ENCODE measurements at regions not wholly inside any gene's neighbourhood (a gene's known extent, or its start where the extent isn't known, plus 50 kb on each side); places are given as distances from the start of the nearest gene placed in this dataset.

DNA sequence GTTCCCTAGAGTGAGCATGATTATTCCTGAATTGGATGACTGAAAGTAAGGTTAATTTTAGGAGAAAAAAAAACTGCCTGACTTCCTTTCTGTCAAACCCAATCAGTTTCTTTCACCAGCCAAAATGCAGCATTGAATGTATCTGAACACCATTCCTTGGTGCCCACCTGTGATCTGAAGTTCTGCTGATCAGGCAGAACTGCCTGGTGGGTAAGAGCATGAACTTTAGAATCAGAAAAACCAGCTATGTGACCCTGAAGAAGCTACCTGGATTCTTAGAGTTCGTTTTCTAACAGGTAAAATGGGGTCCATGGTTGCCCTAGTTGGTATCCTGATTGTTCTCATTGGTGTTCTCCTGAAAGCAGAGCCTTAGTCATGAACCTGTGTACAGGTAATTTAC is 506.9 kb downstream of the MED13L start:
- Mint-ChIP-seq H3K36me3 (ENCODE audit: unreplicated experiment) (no peaks in the 10 kb centered on the region), H3K27ac (ENCODE audit: unreplicated experiment) (no peak overlapping the region), H3K9me3 (ENCODE audit: unreplicated experiment) (peaks cover 9% of the 10 kb centered on the region), H3K4me3 (ENCODE audit: unreplicated experiment) (no peak overlapping the region), H3K27me3 (ENCODE audit: unreplicated experiment) (no peaks in the 10 kb centered on the region), H3K4me1 (ENCODE audit: unreplicated experiment) (no peaks in the 10 kb centered on the region)
- peak; percentile 15 for DNase-seq (ENCODE audit: extremely low spot score, unreplicated experiment)
- TF ChIP-seq, protein P1, sequence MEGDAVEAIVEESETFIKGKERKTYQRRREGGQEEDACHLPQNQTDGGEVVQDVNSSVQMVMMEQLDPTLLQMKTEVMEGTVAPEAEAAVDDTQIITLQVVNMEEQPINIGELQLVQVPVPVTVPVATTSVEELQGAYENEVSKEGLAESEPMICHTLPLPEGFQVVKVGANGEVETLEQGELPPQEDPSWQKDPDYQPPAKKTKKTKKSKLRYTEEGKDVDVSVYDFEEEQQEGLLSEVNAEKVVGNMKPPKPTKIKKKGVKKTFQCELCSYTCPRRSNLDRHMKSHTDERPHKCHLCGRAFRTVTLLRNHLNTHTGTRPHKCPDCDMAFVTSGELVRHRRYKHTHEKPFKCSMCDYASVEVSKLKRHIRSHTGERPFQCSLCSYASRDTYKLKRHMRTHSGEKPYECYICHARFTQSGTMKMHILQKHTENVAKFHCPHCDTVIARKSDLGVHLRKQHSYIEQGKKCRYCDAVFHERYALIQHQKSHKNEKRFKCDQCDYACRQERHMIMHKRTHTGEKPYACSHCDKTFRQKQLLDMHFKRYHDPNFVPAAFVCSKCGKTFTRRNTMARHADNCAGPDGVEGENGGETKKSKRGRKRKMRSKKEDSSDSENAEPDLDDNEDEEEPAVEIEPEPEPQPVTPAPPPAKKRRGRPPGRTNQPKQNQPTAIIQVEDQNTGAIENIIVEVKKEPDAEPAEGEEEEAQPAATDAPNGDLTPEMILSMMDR (IDR thresholded peaks at IDR 0.05) = no peak

DNA sequence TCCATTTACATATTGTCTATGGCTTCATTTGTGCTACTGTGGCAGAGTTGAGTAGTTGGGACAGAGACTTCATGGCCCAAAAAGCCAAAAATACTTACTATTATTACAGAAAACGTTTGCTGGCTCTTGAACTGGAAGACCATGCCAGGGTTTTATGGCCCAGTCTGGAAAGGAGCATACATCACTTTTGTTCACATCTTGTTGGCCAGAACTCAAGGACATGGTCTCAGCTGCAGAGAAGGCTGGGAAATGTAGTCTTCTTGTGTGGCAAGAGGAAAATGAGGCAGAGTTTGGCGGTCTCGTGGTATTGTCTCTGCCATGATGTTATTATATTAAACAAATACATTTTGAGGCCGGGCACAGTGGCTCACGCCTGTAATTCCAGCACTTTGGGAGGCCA is 509.6 kb downstream of the MED13L start:
- Mint-ChIP-seq H3K4me3 (ENCODE audit: unreplicated experiment) (no peak overlapping the region), H3K36me3 (ENCODE audit: unreplicated experiment) (no peaks in the 10 kb centered on the region), H3K4me1 (ENCODE audit: unreplicated experiment) (no peaks in the 10 kb centered on the region), H3K27ac (ENCODE audit: unreplicated experiment) (no peak overlapping the region), H3K9me3 (ENCODE audit: unreplicated experiment) (peaks cover 12% of the 10 kb centered on the region), H3K27me3 (ENCODE audit: unreplicated experiment) (no peaks in the 10 kb centered on the region)
- TF ChIP-seq, protein P1 (IDR thresholded peaks at IDR 0.05) = no peak
- DNase-seq (ENCODE audit: extremely low spot score, unreplicated experiment) = no peak

DNA sequence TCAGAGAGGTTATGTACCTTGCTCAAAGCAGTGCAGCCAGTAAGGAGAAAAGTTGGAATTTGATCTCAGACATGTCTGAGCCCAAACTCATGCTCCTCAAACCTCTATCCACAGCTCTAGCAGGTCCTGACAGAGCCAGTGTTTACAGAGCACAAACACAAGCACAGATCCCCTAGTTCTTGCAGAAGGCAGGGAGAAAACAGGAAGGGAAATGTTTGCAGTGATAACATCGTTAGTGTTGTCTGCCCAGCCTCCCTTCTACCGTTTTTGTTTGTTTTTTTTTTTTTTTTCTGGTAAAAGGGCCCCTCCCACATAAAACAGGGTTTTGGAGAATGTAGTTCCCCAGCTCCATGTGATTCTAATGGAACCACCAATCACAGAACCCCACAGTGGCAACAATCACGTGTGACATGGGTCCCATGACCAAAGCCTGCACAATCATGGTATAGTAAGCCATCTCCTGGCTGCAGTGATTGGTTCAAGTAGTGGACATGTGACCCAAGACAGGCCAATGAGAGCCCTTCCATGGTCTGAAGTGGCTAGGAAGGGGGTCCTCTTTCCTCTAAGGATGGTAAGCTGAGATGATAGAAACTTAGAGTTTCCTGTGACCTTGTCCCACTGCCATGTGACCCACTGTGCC is 513.4 kb downstream of the MED13L start:
- H3K36me3 Mint-ChIP-seq (ENCODE audit: unreplicated experiment) = no peaks in the 10 kb centered on the region
- no peak for DNase-seq (ENCODE audit: extremely low spot score, unreplicated experiment)
- H3K9me3 Mint-ChIP-seq (ENCODE audit: unreplicated experiment) = peaks cover 12% of the 10 kb centered on the region
- no peaks in the 10 kb centered on the region for H3K27me3 Mint-ChIP-seq (ENCODE audit: unreplicated experiment)
- no peak overlapping the region for H3K4me3 Mint-ChIP-seq (ENCODE audit: unreplicated experiment)
- H3K27ac Mint-ChIP-seq (ENCODE audit: unreplicated experiment) = no peak overlapping the region
- H3K4me1 Mint-ChIP-seq (ENCODE audit: unreplicated experiment) = no peaks in the 10 kb centered on the region
- TF ChIP-seq, protein P1 (IDR thresholded peaks at IDR 0.05) = no peak

DNA sequence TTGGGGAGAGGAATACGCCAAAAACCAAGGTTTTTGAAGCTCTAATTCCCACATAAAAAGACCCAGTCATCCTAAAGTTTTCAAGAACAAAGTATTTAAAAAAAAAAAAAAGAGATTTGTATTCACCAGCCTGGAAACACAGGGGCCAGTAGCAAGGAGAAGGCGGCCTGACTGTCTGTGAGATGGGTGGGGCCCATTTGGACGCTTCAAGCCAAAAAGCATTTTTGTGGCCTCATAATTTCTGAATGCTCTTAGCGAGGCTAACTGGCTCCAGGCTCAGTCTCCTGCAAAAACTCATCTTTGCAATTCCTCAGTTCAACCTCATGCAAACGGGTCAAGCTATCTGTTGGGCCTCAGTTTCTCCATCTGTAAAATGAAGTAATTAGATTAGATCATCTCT is 514.1 kb downstream of the MED13L start:
- Mint-ChIP-seq H3K36me3 (ENCODE audit: unreplicated experiment) (no peaks in the 10 kb centered on the region), H3K27me3 (ENCODE audit: unreplicated experiment) (peaks cover under 1% of the 10 kb centered on the region), H3K27ac (ENCODE audit: unreplicated experiment) (no peak overlapping the region), H3K4me3 (ENCODE audit: unreplicated experiment) (no peak overlapping the region), H3K4me1 (ENCODE audit: unreplicated experiment) (no peaks in the 10 kb centered on the region), H3K9me3 (ENCODE audit: unreplicated experiment) (peaks cover 12% of the 10 kb centered on the region)
- no peak for DNase-seq (ENCODE audit: extremely low spot score, unreplicated experiment)
- TF ChIP-seq, protein P1 (IDR thresholded peaks at IDR 0.05) = no peak

DNA sequence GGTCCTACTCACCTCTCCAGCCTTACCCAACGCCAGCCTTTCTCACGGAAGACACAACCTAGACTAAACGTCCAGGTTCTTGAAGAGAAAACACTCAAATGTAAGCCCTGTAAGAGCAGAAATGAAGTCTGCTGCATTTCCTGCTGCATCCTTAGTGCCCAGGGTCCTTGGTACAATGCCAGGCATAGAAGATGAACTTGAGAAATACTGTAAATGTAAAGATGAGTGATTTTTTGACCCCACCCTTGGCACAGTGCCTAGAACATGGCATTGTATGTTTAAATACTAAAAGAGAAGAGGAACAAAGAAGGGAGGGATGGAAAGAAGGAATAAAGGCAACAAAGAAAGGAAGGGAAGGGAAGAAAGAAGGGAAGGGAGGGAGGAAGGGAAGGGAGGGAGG is 514.6 kb downstream of the MED13L start:
- DNase-seq (ENCODE audit: extremely low spot score, unreplicated experiment) = no peak
- TF ChIP-seq, protein P1 (IDR thresholded peaks at IDR 0.05) = no peak
- Mint-ChIP-seq H3K4me1 (ENCODE audit: unreplicated experiment) (no peaks in the 10 kb centered on the region), H3K9me3 (ENCODE audit: unreplicated experiment) (peaks cover 12% of the 10 kb centered on the region), H3K27ac (ENCODE audit: unreplicated experiment) (no peak overlapping the region), H3K27me3 (ENCODE audit: unreplicated experiment) (peaks cover 5% of the 10 kb centered on the region), H3K36me3 (ENCODE audit: unreplicated experiment) (no peaks in the 10 kb centered on the region), H3K4me3 (ENCODE audit: unreplicated experiment) (no peak overlapping the region)
